Stimulated activated CD8-positive, alpha-beta memory T cell treated with anti-CD3 and anti-CD28 coated beads, Interleukin-7, amount 100 ng/mL, for 24 hours (primary cell): ENCODE measurements at regions not wholly inside any gene's neighbourhood (a gene's known extent, or its start where the extent isn't known, plus 50 kb on each side); places are given as distances from the start of the nearest gene placed in this dataset.

ENCODE experiments used
- DNase-seq: peaks from one replicate; pipeline ENCODE4 v3.0.0-alpha.2; 2020; ENCODE audit warnings: low read depth

DNA sequence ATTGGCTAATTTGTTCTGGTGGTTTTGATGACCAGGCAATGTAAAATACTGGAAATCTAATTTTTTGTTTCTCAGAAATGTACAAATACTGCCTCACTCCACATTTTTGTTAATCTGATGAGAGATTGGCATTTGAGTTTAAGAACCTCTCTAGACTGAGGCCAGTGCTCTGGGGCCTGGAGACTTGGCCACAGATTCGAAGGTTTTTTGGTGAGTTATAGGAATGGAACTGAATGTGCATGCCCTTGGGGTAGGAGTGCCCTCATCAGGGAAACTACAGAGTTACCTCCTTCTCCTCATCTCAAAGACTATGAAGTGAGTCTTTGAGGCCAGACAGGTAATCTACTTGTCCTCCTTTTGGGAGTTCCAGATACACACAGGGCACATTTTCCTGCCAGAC, 347.9 kb downstream of the LTN1 start:
- DNase-seq = no peak

DNA sequence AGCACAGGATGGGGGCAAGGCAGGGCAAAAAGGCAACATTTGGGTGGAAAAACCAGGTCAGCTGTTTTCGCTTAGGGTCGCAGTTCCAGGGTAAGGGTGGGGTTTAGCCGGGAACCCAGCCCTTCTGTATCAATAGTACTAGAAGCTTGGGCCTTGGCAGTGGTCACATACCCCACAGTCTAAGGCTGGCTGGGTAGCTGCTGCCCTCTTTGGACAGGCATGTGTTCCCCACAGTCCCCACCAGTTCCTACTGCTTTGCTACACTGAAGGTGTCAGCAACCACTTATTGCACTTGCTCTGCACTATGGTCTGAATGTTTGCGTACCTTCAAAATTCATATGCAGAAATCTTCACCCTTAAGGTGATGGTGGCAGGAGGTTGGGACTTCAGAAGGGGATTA, 349.8 kb downstream of the LTN1 start:
- DNase-seq = no peak

DNA sequence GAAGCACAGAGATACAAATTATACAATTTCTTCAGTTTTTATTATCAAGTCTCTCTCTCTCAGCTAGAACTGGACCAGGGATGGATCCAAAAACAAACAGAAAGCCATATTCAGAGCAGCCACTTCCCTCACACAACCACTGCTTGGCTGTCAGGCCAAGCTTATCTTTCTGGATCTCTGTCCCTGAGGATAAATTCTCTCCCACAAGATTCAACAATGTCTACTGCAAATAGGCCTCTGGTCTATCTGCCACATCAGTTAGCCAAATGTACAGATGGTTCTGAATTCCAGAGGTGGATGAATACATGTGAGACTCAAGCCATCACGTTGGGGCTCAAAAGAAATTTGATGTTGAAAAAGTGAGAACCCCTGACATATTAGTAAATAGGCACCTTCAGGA, 350.9 kb downstream of the LTN1 start:
- no peak for DNase-seq

DNA sequence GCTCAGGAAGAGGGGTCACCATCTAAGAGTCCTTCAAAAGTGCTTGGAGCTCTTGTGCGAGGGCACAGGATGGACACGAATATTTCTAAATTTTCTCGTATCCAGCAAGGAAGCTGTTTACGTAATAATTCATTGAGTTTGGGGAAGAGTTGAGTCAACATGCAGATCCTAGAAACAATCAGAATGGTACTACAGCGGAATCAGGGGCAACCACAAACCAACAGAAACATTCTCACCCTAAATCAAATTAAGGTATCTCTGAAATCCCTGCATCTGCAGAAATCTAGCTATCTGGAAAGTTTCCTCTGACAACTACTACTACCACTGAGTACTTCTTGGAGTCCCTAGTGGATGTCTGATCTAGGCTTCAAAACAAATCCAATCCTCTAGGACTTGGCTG, 352.4 kb downstream of the LTN1 start:
- no peak for DNase-seq

DNA sequence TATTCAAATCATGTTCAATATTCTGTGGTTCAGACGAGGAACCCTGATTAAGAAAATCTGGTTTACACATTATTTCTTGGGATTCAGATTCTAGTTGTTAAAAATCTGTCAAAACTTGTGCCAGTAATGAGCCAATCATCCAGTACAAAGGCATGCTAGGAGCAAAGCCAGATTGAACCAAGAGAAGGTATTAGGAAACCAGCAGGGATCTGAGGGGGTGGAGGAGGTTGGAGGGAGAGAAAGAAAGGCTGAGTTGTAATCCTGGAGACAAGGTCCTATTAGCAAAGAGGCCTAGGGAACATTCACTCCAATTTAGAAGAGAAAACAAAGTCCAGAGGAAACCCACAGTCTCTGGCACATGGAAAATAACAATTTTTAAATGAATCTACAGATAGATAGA, 352.9 kb downstream of the LTN1 start:
- DNase-seq = no peak

DNA sequence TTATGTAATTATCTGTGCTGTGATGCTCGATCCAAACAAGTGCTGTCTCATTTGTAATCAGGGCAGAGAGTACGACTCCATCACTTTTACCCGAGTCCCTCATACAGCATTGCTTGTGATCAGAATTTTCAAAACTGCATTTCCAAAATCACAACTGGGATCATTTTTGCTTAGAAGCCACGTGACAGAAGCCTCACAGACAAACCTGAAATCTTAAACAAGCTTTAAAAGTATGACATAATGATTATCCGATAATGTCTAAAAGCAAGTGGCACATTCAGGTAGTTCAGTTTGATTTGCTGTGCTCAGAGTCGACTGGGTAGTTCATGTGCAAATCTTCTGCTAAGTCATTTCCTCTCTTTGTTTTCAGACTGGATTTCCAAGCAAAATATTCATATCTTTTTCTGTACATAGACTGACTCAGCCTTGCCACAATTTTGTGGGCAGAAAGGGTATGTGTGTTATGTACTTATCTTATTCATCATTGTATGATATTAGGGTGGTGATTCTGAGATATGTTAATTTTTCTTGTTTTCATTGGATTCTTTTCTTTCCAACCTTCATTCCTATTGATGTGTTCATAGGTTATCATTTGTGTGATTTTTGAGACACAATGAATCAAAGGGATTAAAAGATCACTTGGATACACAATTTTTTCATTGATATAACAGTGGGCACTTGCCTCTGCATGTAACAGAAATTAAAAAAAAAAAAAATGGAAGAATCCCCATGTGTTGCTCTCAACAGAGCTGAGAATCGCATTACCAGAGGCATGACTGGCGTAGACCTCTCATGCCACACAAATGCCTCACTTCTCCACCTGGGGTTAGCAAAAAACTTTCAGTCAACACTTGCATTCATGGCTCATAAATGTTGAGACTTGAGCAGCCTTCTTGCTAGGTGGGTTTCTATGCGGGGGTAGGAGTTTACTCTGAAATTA, 355.7 kb downstream of the LTN1 start:
- no peak for DNase-seq

DNA sequence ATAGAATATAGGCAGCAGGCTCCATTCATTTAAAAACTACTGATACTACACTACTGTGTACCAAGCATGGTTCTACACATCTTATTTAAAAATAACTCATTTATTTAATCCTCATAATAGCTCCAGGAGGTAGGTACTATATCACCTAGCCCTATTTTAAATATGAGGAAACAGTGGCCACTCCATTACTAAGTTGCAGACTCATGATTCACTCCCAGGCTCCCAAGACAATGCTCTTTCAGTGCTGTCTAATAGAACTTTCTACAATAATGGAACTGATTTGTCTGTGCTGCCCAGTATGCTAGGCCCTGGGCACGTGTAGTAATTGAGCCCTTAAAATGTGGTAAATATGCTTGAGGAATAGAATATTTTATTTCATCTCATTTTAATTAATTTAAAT, 357.1 kb downstream of the LTN1 start:
- DNase-seq = no peak

DNA sequence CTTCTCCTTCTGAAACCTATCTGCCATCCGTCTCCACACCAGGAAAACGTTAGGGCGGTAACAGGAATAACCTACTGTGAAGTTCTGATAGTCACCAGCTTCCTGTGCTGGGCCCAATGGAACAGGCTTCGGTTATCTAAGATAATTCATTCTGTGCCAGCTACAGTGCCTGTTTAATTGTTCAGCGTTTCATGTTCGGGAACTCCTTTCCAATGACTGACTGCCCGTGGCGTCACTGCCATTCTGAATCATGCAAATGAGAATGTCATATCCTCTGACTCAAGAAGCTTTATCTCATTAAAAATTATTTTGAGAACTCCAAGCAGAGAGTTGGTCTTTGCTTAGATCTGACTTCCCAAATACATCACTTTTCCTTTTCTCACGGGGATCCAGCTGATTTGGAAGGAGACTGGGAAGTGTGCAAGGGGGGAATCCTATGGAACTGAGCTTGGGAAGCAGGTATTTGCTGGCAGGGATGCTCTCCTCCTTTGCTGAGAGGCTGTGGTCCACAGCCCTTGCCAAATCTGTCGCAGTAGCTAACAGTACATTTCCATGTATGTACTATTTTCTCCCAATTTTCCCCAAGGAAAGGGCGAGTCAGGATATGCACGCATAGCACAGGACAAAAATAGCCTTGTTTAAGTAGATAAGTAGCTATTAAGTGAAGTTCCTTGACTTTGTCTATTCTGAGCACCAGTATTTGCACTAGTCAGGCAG, 358.7 kb downstream of the LTN1 start:
- DNase-seq = no peak

DNA sequence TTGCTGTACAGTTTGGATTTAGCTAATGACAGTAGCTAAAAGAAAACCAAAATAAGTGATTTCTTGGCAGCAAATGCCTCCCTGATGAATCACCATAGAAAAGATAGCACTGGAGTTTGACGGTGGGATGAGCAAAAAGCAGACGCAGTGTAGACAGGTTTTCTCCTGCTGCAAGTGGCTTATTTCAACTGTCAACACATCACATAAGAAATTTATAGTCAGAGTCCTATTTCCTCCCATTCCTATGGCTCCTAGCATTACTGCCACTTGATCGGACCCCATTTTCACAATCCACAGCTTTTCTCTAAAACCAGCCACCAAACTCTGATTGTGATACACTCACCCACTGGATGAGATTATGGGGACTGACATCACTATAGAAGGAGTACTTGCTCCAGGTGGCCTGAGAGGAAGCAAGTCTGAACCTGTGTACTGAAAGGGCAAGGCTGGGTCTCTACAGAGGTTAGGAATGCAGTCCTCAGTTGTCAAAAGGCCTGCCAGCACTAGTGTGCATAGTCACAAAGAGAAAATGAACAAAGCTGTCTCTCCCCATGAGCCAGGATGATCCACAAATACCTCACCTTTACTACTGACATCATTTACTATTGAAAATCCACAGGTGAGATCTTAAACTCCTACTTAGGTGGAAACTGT, 359.8 kb downstream of the LTN1 start:
- DNase-seq = no peak

DNA sequence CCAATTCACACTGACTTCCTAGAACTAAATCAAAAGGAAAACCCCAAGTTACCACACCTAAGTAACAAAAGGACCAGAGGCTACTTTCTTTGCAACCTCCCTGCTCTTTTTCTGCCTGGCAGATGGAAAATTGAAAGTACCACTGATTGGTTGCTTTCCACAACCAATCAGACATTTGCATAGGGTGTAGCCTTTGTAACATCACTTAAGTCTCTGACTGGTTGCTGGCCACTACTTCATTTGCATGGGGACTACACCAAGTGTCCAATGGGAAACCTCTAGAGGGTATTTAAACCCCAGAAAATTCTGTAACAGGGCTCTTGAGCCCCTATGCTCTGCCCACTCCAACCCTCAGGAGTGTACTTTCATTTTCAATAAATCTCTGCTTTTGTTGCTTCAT, 365.0 kb downstream of the LTN1 start:
- no peak for DNase-seq

DNA sequence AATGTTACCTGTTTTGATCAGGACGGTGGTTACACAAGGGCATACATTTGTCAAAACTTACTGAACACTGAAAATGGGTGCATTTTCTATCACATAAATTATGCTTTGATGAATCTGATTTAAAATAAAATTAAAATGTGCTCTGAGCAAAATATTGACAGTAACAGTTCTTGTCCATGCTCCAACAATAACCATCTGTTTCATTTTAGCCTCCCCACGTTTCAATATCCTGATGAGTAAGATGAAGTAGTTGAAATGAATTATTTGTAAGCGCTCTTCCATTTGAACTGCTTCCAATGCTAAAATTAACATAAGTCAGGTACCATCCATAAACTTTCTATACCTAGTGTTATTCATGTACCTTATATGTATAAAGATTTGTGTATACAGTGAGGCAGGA, 365.4 kb downstream of the LTN1 start:
- DNase-seq = no peak

DNA sequence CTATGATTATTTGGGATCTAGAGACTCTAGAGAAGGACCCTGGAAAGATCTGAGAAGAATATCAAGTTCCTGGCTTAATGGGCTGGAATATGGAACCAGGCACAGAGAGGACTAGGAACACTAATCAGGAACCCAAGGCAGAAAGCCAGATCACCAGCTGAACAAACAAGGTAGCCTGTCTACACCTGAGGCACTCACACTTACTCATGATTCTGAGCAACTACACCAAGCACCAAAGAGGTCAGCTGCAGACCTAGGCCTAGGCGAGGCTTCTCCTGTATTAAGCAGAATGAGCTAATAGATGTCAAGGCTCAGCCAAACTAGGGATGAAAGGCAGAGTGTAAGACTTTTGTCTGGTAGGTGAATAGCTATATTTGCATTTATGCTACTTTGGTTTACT, 368.1 kb downstream of the LTN1 start:
- DNase-seq = no peak

DNA sequence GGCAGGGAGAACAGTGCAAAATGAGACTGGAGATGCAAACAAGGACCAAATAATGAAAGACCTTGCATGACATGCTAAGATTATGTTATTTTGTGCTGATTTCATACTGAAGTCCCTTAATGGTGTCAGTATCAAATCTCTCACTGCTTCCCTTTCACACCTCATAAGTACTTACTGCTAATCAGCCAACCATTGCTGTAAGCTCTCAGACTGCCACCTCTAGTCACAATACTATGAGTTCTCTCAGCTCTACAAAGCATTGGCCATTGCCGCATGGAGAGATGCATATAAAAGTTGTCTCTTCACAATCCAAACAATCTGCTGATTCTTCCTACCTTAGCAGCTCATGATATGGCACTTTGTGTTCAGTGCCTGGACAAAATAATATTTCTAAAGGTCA, 375.4 kb downstream of the LTN1 start:
- no peak for DNase-seq

DNA sequence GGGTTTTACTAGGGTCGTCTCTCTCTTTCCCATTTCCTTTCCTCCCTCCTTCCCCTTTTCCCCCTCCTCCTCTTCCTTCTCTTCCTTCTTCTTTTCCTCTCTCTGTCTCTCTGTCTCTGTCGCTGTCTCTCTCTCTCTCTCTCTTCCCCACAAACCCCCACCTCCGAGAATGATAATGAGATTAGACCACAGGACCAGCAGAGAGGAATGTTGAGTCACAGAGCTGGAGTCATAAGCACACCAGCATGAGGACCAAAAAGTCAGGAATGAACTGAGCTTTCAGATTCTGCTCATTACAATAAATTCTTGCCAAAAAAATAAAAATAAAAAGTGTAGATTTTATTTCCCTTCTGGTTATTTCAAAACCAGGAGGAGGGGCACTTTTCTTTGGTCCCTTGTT, 377.4 kb downstream of the LTN1 start:
- no peak for DNase-seq

DNA sequence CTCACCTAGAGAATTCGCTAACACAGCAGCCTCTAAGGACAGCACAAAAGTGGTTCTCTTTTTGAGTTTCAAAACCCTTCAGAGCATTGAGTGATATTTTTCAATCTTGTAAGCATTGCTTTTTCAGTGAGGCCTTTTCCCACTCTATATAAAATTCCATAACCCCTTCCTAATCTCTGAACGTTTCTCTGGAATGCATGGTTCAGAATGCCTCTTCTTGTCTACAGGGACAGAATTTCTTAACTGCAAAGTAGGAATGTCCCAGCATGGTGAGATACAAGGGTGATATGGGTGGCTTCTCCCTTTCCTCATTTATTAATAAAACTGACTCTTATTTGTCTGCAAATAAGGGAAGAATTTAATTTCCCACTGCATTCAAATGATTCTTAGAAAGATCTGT, 377.9 kb downstream of the LTN1 start:
- DNase-seq = no peak

DNA sequence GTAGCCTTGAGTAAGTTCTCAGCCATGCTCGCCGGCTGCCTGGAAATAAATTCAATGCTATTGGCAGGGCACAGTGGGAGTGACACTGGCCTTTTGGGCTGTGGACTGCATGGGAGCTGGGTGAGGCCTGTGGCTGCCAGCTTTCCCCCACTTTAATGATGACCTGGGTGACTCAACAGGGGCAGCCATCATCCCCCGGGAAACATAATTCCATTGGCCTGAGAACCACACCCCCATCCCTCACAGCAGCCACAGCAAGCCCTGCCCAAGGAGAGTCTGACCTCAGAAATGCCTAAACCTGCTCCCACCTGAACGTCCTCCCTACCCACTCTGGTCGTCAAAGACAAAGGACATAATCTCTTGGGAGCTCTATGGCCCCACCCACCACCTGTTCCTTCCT, 384.0 kb downstream of the LTN1 start:
- no peak for DNase-seq

DNA sequence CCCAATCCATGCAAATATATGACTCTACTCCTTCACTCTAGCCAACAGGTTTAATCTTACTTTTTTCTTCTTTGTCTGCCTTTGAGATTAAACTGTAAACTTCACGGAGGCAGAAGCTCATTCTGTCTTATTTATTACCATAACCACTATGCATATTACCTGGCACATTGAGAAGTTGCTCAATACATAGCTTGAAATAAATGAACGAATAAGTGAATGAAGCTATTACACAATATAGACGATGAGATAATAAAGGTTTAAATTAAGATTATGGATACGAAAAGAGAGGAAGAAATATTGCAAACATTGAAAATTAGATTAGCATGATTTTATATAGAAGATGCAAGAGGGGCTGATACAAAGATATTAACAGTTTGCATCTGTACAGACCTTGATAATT, 385.1 kb downstream of the LTN1 start:
- no peak for DNase-seq

DNA sequence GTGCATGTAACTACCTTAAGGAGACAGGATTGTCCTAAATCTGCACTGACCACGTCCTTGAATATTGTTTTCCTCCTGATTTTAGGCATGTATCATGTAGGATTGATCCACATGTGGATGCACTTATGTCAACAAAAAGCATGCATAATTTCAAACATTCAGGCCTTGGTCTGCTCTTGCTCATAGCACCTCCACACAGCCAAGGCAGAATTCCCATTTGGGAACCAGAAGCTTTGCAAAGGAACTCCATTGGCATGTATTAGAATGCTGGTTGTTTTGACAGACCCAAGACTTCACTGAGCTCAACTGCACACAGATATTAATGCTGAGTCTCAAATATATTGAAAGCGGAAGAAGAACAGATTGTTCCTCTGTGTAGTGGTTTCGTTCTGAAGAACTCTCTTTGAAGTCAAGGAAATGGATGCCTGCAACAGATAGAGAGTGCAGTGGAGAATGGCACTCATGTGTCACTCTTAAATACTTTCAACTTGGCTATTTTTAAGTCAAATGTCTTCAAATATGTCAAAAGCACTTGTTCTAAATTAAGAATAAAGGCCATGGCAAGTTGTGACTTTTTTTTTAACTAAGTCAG, 387.6 kb downstream of the LTN1 start:
- no peak for DNase-seq

DNA sequence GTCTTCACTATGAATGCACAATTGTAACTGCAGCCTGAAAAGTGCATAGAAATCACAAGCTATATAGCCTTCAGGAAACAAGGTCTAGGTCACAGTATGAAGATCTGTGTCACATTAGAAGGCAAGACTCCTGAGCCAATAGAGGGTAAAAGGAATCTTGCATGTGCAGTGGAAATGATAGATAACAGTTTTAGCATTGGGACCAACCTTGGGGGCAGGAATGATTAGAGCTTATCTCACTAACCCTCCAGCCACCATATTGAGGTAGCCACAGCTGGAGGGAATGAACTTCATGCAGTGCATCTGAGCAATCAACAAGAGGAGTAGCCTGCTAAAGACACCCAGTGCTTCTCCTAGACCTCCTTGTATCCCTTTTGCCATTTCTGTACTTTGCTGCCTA, 390.1 kb downstream of the LTN1 start:
- DNase-seq = no peak

DNA sequence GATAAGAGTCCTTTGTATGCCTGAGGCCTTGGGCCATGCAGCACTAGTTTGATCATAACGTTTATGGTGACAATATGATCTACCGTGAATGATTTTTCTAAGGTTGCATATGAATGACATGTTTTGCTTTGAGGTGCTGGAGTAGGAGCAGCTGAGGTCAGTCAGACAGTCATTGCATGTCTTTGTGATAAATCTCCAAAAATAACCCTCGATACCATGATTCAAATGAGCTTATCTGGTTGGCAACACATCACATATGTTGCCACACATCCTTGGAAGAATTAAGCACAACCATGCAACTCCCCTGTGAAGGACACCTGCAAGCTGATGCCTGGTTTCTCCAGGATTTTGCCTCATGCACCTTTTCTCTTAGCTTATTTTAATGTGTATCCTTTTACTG, 394.5 kb downstream of the LTN1 start:
- no peak for DNase-seq

DNA sequence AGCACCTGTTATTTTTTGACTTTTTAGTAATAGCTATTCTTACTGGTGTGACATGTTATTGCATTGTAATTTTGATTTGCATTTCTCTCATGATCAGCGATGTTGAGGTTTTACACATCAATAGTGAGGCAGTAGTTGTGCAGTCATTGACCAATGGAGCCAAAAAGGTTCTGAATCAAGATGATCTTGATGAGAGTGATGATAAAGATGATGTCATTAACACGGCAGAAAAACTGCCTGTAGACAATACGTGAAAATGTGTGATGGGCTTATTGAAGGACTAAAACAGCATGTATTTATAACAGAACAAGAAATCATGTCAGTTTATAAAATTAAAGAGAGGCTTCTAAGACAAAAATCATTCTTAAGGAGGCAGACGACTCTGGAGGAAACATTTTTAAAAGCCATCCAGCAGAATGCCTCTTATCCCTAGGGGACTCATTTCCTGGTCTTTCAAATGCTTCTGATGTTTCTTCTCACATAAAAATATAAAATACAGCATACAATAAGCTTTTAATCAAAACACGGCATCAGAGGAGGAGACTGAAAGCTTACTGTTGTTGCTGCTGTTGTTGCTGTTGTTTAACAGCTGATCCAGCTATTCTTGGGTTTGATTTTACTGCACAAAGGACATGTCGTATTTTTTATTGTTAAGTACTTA, 400.3 kb downstream of the LTN1 start:
- no peak for DNase-seq

DNA sequence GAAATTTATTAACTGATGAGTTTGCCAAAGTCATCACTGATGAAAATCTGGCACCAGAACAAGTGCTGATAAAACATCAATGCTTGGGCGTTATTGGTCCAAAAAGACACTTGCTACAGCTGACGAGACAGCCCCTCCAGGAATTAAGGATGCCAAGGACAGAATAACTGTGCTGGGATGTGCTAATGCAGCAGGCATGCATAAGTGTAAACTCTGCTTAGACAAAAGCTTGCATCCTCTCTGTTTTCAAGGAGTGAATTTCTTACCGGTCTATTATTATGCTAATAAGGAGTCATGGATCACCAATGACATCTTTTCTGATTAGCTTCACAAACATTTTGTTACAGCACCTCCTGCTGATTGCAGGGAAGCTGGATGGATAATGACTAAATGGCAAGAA, 402.0 kb downstream of the LTN1 start:
- DNase-seq = no peak
